ENCODE measurements at regions not wholly inside any gene's neighbourhood (a gene's known extent, or its start where the extent isn't known, plus 50 kb on each side); places are given as distances from the start of the nearest gene placed in this dataset.
"Not testable (repeated sequence)": the region's sequence is repeated elsewhere in the genome, so short reads cannot be mapped to it uniquely, and the experiment has no call there.

GRCh38 chr7:138204285-138204981 is 128.2 kb downstream of the AKR1D1 start:
- Histone ChIP-seq H3K27ac (ENCODE audit: low read depth) (no peak overlapping the region), H3K36me3 (ENCODE audit: insufficient read depth) (no peaks in the 10 kb centered on the region), H3K4me3 (ENCODE audit: low read depth, low read length) (no peak overlapping the region), H3K4me1 (ENCODE audit: insufficient read depth) (no peaks in the 10 kb centered on the region)
- WGBS: 31% methylated on average over 5 of the region's 5 CpGs
- no peak for DNase-seq (ENCODE audit: extremely low spot score)

DNA sequence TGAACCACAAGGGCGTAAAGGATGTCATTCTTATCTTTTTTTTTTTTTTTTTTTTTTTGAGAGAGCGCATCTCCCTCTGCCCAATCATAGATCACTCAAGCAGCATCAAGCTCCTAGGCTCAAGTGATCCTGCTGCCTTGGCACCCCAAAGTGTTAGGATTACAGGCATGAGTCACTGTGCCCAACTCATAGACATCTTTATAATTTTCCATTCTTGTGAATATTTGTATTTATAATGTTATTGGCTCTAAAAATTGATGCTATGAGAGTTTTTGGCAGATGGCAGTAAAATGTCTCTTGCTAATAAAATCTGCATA is 128.7 kb downstream of the AKR1D1 start:
- Histone ChIP-seq H3K4me1 (ENCODE audit: insufficient read depth) (no peaks in the 10 kb centered on the region), H3K4me3 (ENCODE audit: low read depth, low read length) (no peak overlapping the region), H3K36me3 (ENCODE audit: insufficient read depth) (no peaks in the 10 kb centered on the region), H3K27ac (ENCODE audit: low read depth) (no peak overlapping the region)
- 42% methylated on average over 2 of the region's 2 CpGs for WGBS
- no peak for DNase-seq (ENCODE audit: extremely low spot score)

DNA sequence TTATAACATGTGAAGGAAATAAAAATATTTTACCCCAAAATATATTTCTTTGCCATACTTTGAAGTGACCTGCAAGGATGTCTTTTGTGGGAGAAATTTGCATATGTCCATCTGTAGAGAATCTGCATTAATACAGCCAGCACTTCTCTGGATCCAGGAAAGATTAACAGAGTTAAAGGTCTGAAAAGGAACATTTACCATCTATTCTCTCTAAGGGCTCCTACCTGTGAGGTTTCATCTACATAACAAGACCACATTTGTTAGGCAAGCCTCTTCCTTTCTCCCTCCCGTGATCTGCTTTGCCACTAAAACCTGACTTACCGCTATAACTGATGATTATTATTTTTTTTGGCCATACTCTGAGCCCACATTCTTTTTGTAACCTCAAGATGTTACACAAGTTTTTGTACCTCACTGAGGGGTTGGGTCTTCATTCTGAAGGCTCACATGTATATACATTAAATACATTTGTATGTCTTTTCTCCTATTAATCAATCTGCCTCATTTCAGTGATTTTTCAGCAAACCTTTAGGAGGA is 129.4 kb downstream of the AKR1D1 start:
- 81% methylated on average over 2 of the region's 2 CpGs for WGBS
- Histone ChIP-seq H3K36me3 (ENCODE audit: insufficient read depth) (no peaks in the 10 kb centered on the region), H3K27ac (ENCODE audit: low read depth) (no peak overlapping the region), H3K4me3 (ENCODE audit: low read depth, low read length) (no peak overlapping the region), H3K4me1 (ENCODE audit: insufficient read depth) (no peaks in the 10 kb centered on the region)
- DNase-seq (ENCODE audit: extremely low spot score): no peak

DNA sequence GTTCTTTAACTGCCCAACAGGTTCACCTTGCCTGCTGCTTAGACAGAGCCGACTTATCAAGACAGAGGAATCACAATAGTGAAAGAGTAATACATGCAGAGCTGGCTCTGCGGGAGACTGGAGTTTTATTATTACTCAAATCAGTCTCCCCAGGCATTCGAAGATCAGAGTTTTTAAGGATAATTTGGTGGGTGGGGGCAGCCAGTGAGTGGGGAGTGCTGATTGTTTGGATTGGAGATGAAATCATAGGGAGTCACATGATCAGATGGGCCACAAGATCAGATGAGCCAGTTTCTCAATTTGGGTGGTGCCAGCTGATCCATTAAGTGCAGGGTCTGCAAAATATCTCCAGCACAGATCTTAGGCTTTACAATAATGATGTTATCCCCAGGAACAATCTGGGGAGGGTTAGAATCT is 131.3 kb downstream of the AKR1D1 start:
- H3K4me1 ChIP-seq (ENCODE audit: insufficient read depth): no peaks in the 10 kb centered on the region
- H3K36me3 ChIP-seq (ENCODE audit: insufficient read depth): no peaks in the 10 kb centered on the region
- H3K27ac ChIP-seq (ENCODE audit: low read depth): no peak overlapping the region
- whole genome bisulfite sequencing: 57% methylated on average over 3 of the region's 3 CpGs
- DNase-seq (ENCODE audit: extremely low spot score): no peak
- H3K4me3 ChIP-seq (ENCODE audit: low read depth, low read length): no peak overlapping the region

GRCh38 chr7:138208142-138208570 is 131.9 kb downstream of the AKR1D1 start:
- H3K27ac ChIP-seq (ENCODE audit: low read depth): no peak overlapping the region
- no peak for DNase-seq (ENCODE audit: extremely low spot score)
- WGBS: 87% methylated on average over 3 of the region's 3 CpGs
- no peak overlapping the region for H3K4me3 ChIP-seq (ENCODE audit: low read depth, low read length)
- no peaks in the 10 kb centered on the region for H3K4me1 ChIP-seq (ENCODE audit: insufficient read depth)
- no peaks in the 10 kb centered on the region for H3K36me3 ChIP-seq (ENCODE audit: insufficient read depth)

- Histone ChIP-seq H3K4me3 (ENCODE audit: low read depth, low read length) (no peak overlapping the region), H3K4me1 (ENCODE audit: insufficient read depth) (no peaks in the 10 kb centered on the region), H3K27ac (ENCODE audit: low read depth) (no peak overlapping the region), H3K36me3 (ENCODE audit: insufficient read depth) (no peaks in the 10 kb centered on the region)
- no peak for DNase-seq (ENCODE audit: extremely low spot score)
- 92% methylated on average over 2 of the region's 2 CpGs for WGBS
These were observed 132.6 kb downstream of the AKR1D1 start for GRCh38 chr7:138208864-138209263.

DNA sequence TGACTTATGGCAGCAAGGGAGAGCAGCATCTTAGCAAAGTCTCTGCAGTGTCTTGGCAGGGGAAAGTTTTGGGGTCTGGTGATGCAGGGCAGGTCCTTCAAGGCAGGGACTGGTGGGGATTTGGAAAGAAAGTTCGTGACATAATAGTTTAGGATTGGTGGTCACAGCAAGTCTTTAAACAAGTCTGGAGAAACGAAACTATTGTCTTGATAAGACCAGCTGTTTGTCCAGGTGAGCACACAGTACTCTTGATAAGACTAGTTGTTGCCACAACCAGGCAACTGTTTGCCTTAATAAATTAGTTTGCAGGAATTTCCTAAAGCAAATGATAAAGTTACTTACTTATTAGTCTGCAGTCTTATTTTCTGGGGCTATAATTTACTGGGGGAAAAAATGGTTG is 136.1 kb downstream of the AKR1D1 start:
- H3K4me1 ChIP-seq (ENCODE audit: insufficient read depth): peaks cover 2% of the 10 kb centered on the region
- no peak overlapping the region for H3K27ac ChIP-seq (ENCODE audit: low read depth)
- WGBS: 60% methylated on average over 2 of the region's 2 CpGs
- DNase-seq (ENCODE audit: extremely low spot score): no peak
- H3K4me3 ChIP-seq (ENCODE audit: low read depth, low read length): no peak overlapping the region
- no peaks in the 10 kb centered on the region for H3K36me3 ChIP-seq (ENCODE audit: insufficient read depth)

GRCh38 chr7:138214926-138215325 is 138.7 kb downstream of the AKR1D1 start:
- Histone ChIP-seq H3K27ac (ENCODE audit: low read depth) (no peak overlapping the region), H3K4me3 (ENCODE audit: low read depth, low read length) (no peak overlapping the region), H3K36me3 (ENCODE audit: insufficient read depth) (no peaks in the 10 kb centered on the region), H3K4me1 (ENCODE audit: insufficient read depth) (peaks cover 2% of the 10 kb centered on the region)
- 97% methylated on average over 4 of the region's 4 CpGs for WGBS
- DNase-seq (ENCODE audit: extremely low spot score): no peak

DNA sequence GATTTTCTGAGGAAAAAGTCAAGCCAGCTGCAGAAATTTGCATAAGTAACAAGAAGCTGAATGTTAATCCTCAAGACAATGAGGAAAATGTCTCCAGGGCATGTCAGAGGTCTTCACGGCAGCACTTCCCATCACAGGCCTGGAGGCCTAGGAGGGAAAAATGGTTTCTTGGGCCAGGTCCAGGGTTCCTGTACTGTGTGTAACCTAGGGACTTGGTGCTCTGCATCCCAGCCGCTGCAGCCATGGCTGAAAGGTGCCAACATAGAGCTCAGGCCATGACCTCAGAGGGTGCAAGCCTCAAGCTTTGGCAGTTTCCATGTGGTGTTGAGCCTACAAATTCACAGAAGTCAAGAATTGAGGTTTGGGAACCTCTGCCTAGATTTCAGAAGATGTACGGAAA is 144.1 kb downstream of the AKR1D1 start:
- H3K36me3 ChIP-seq (ENCODE audit: insufficient read depth); H3K4me3 ChIP-seq (ENCODE audit: low read depth, low read length); H3K27ac ChIP-seq (ENCODE audit: low read depth); H3K4me1 ChIP-seq (ENCODE audit: insufficient read depth); DNase-seq (ENCODE audit: extremely low spot score): not testable (repeated sequence)
- 97% methylated on average over 3 of the region's 3 CpGs for WGBS

DNA sequence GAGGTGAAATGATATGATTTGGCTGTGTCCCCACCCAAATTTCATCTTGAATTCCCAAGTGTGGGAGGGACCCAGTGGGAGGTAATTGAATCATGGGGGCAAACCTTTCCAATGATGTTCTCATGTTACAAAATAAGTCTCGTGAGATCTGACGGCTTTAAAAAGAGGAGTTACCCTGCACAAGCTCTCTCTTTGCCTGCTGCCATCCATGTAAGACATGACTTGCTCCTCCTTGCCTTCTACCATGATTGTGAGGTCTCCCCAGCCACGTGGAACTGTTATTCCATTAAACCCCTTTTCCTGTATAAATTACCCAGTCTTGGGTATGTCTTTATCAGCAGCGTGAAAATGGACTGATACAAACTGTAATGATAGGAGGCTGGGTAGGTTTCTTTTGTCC is 145.1 kb downstream of the AKR1D1 start:
- not testable (repeated sequence) for H3K27ac ChIP-seq (ENCODE audit: low read depth); DNase-seq (ENCODE audit: extremely low spot score); H3K4me3 ChIP-seq (ENCODE audit: low read depth, low read length); H3K36me3 ChIP-seq (ENCODE audit: insufficient read depth); H3K4me1 ChIP-seq (ENCODE audit: insufficient read depth)
- WGBS: 89% methylated on average over 4 of the region's 4 CpGs

DNA sequence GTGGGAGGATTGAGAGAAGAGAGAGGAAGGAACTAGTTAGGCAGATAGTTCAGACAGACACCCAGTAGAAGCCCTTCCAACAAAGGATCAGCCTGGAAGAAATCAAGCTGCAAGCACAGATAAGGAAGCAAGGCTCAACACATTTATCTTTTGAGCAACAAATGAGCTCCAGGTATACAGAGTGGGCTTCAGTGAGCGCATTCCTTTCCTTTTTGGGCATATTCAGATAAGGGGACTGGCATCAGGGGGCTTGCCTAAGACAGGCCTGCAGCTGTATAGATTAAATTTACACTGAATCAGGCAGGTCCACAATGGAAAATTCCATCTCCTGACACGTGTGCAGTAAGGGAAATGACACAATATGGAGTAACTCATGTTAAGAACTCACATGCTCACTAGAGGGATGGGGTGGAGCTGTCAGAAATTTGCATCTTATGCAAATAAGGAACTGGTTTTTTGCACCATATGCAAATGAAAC is 147.2 kb downstream of the AKR1D1 start:
- no peaks in the 10 kb centered on the region for H3K36me3 ChIP-seq (ENCODE audit: insufficient read depth)
- no peak for DNase-seq (ENCODE audit: extremely low spot score)
- H3K27ac ChIP-seq (ENCODE audit: low read depth): no peak overlapping the region
- 82% methylated on average over 2 of the region's 2 CpGs for WGBS
- no peaks in the 10 kb centered on the region for H3K4me1 ChIP-seq (ENCODE audit: insufficient read depth)
- no peak overlapping the region for H3K4me3 ChIP-seq (ENCODE audit: low read depth, low read length)

DNA sequence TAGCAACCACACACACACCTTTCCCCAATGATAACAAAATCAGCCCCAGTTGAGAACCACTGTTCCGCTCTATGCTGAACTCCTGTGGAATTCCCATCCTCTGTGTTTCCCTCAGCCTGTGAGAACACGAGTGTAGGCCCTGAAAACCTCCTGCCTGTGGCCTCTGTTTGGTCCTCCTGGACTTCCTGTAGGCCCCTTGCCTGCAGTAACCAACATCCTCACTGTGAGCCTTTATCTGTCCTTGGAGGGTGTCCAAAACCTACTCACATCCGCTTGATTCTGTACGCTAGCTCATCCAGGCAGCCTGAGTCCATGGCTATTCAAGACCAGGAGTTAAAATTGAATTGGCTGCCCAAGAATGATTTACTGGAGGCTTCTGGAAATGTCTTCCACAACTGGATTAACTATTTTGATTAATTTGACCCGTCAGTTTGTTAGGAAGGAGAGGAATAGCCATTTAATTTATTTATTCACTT is 149.8 kb downstream of the AKR1D1 start:
- Histone ChIP-seq H3K4me1 (ENCODE audit: insufficient read depth) (no peaks in the 10 kb centered on the region), H3K36me3 (ENCODE audit: insufficient read depth) (no peaks in the 10 kb centered on the region), H3K4me3 (ENCODE audit: low read depth, low read length) (no peak overlapping the region), H3K27ac (ENCODE audit: low read depth) (no peak overlapping the region)
- no peak for DNase-seq (ENCODE audit: extremely low spot score)
- WGBS: 58% methylated on average over 5 of the region's 5 CpGs

- H3K4me3 ChIP-seq (ENCODE audit: low read depth, low read length): no peak overlapping the region
- 61% methylated on average over 4 of the region's 4 CpGs for WGBS
- no peaks in the 10 kb centered on the region for H3K36me3 ChIP-seq (ENCODE audit: insufficient read depth)
- DNase-seq (ENCODE audit: extremely low spot score): no peak
- H3K4me1 ChIP-seq (ENCODE audit: insufficient read depth): no peaks in the 10 kb centered on the region
- no peak overlapping the region for H3K27ac ChIP-seq (ENCODE audit: low read depth)
These were observed 150.6 kb downstream of the AKR1D1 start for GRCh38 chr7:138226745-138227279.

DNA sequence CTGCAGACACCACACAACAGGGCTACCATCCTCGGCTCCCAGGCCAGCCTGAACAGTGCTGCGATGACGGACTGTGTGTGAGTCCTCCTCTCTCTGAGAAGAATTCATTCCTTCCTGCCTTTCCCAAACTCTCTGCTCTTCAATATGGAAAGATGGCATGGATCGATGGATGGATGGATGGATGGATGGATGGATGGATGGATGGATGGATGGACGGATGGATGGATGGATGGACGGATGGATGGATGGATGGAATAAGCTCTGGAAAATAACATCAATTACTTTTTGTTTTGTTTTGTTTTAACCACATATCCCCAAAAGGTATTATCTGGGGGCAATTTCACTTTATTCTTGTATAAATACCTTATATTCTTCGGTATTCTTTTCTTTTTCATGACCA is 151.9 kb downstream of the AKR1D1 start:
- H3K4me1 ChIP-seq (ENCODE audit: insufficient read depth): no peaks in the 10 kb centered on the region
- no peaks in the 10 kb centered on the region for H3K36me3 ChIP-seq (ENCODE audit: insufficient read depth)
- DNase-seq (ENCODE audit: extremely low spot score): no peak
- H3K27ac ChIP-seq (ENCODE audit: low read depth): no peak overlapping the region
- H3K4me3 ChIP-seq (ENCODE audit: low read depth, low read length): no peak overlapping the region
- 90% methylated on average over 7 of the region's 7 CpGs for WGBS
